A673 (cell line): ENCODE measurements at regions not wholly inside any gene's neighbourhood (a gene's known extent, or its start where the extent isn't known, plus 50 kb on each side); places are given as distances from the start of the nearest gene placed in this dataset.

ENCODE experiments used
- BruUV-seq: library from RNA; stranded (reverse); fragments of 400-500 nt; replicated peaks from 2 replicates; lab custom pipeline; 2021; lab: Mats Ljungman, UMichigan
- CTCF ChIA-PET: fragments of 300-600 bp; sonication (Branson Sonifier 250); formaldehyde crosslinking; loops from one replicate; lab custom pipeline; 2022; ENCODE audit warnings: antibody characterized with exemption; lab: Charles Lee
- POLR2A ChIA-PET: fragments of 300-600 bp; sonication (Branson Sonifier 250); formaldehyde crosslinking; loops from one replicate; lab custom pipeline; 2022; ENCODE audit warnings: antibody characterized with exemption; ENCODE audit not compliant: low non-redundant PET; lab: Charles Lee
- DNase-seq: peaks from one replicate; pipeline ENCODE4 v3.0.0-alpha.2; 2015; ENCODE audit warnings: low spot score
- H3K27ac ChIP-seq: fragments of 200-600 bp; sonication (generic); 2 replicates; pipeline ENCODE4 v1.5.1; 2016; ENCODE audit warnings: mixed run types, low read depth, mild to moderate bottlenecking, mixed read lengths, antibody characterized with exemption, low read length; ENCODE audit not compliant: poor library complexity, severe bottlenecking
- H3K27me3 ChIP-seq: fragments of 200-600 bp; sonication (generic); replicated peaks from 2 replicates; pipeline ENCODE4 v1.6.1; 2017; ENCODE audit warnings: mixed run types, low read depth, mild to moderate bottlenecking, mixed read lengths, antibody characterized with exemption, low read length; ENCODE audit not compliant: insufficient read depth, poor library complexity
- H3K36me3 ChIP-seq: fragments of 200-600 bp; sonication (generic); 2 replicates; pipeline ENCODE4 v1.6.1; 2016; ENCODE audit warnings: mixed run types, mild to moderate bottlenecking, mixed read lengths, antibody characterized with exemption, low read length; ENCODE audit not compliant: insufficient read depth, poor library complexity, severe bottlenecking
- H3K4me1 ChIP-seq: fragments of 200-600 bp; sonication (generic); 2 replicates; pipeline ENCODE4 v1.6.1; 2017; ENCODE audit warnings: mixed run types, mild to moderate bottlenecking, mixed read lengths, antibody characterized with exemption, low read length; ENCODE audit not compliant: insufficient read depth, poor library complexity, severe bottlenecking
- H3K4me3 ChIP-seq: fragments of 200-600 bp; sonication (generic); 2 replicates; pipeline ENCODE4 v1.5.1; 2016; ENCODE audit warnings: low read depth, mixed run types, mild to moderate bottlenecking, mixed read lengths, low read length; ENCODE audit not compliant: poor library complexity, severe bottlenecking
- H3K9me3 ChIP-seq: fragments of 200-600 bp; sonication (generic); 2 replicates; pipeline ENCODE4 v1.6.1; 2016; ENCODE audit warnings: mixed run types, low read depth, mild to moderate bottlenecking, mixed read lengths, antibody characterized with exemption, low read length; ENCODE audit not compliant: poor library complexity, severe bottlenecking
- CTCF ChIP-seq: fragments of 300-800, 200-600 bp; sonication (generic); conservative IDR thresholded peaks from 2 replicates; pipeline ENCODE4 v1.5.1; 2017; ENCODE audit warnings: low read depth, mild to moderate bottlenecking, antibody characterized with exemption, low read length, moderate library complexity, mixed read lengths
- EZH2 ChIP-seq: fragments of 200-600 bp; sonication (generic); IDR thresholded peaks from 2 replicates; pipeline ENCODE4 v1.6.1; 2017; ENCODE audit warnings: borderline replicate concordance, low read depth, mild to moderate bottlenecking, mixed read lengths, antibody characterized with exemption, low read length; ENCODE audit not compliant: poor library complexity, severe bottlenecking
- intact Hi-C: fragments of 100-400 bp; cut with micrococcal nuclease; formaldehyde crosslinking; loops from one replicate; pipeline ENCODE4 v1.10.0; 2022; ENCODE audit not compliant: unreplicated experiment

GRCh38 chr18:66328296-66328878 lies 275.5 kb downstream of the CDH19 start:
- Histone ChIP-seq H3K9me3 (no peaks in the 10 kb centered on the region), H3K4me3 (no peak overlapping the region), H3K4me1 (no peaks in the 10 kb centered on the region), H3K27me3 (no peaks in the 10 kb centered on the region), H3K27ac (no peak overlapping the region), H3K36me3 (no peaks in the 10 kb centered on the region)
- CTCF ChIA-PET = no interaction called here
- POLR2A ChIA-PET = no interaction called here
- intact Hi-C loops = no loop called here
- TF ChIP-seq EZH2 (no peak), CTCF (no peak)
- BruUV-seq = no TSS peak
- no peak for DNase-seq

- Histone ChIP-seq H3K27ac (no peak overlapping the region), H3K9me3 (no peaks in the 10 kb centered on the region), H3K27me3 (no peaks in the 10 kb centered on the region), H3K4me1 (no peaks in the 10 kb centered on the region), H3K36me3 (no peaks in the 10 kb centered on the region), H3K4me3 (no peak overlapping the region)
- intact Hi-C loops = no loop called here
- BruUV-seq = no TSS peak
- TF ChIP-seq EZH2 = no peak
- TF ChIP-seq CTCF = no peak
- DNase-seq = no peak
- POLR2A ChIA-PET = no interaction called here
- CTCF ChIA-PET = no interaction called here
These were observed 278.6 kb downstream of the CDH19 start for GRCh38 chr18:66325251-66325650.

DNA sequence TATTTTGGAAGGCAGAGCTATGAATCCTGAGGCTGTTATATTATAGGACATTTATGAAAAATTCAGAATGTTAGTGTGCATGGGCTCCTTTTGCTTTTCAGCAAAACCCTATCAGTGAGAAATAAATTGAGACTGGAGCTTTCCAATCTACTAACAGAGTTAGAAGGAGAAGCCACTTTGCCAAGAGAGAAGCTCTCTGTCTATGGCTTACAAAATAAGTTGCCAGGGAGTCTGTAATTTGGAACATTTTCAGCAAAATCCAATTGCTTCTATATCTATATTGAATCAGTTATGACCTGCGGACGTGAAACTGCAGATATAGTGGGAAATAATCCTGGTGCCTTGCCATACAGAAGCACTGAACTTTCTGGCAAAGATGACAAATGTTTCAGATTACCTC lies 279.3 kb downstream of the CDH19 start:
- Histone ChIP-seq H3K27ac (no peak overlapping the region), H3K4me3 (no peak overlapping the region), H3K4me1 (no peaks in the 10 kb centered on the region), H3K9me3 (no peaks in the 10 kb centered on the region), H3K36me3 (no peaks in the 10 kb centered on the region), H3K27me3 (no peaks in the 10 kb centered on the region)
- intact Hi-C loops = no loop called here
- no peak for DNase-seq
- CTCF ChIA-PET = no interaction called here
- POLR2A ChIA-PET = no interaction called here
- TF ChIP-seq CTCF = no peak
- no peak for TF ChIP-seq EZH2
- BruUV-seq = no TSS peak
